NCI-H2171 (cell line): ENCODE measurements at regions not wholly inside any gene's neighbourhood (a gene's known extent, or its start where the extent isn't known, plus 50 kb on each side); places are given as distances from the start of the nearest gene placed in this dataset.

Experiments used
- DNase-seq: peaks from one replicate; lab custom pipeline; 2025; lab: John Stamatoyannopoulos, UW

DNA sequence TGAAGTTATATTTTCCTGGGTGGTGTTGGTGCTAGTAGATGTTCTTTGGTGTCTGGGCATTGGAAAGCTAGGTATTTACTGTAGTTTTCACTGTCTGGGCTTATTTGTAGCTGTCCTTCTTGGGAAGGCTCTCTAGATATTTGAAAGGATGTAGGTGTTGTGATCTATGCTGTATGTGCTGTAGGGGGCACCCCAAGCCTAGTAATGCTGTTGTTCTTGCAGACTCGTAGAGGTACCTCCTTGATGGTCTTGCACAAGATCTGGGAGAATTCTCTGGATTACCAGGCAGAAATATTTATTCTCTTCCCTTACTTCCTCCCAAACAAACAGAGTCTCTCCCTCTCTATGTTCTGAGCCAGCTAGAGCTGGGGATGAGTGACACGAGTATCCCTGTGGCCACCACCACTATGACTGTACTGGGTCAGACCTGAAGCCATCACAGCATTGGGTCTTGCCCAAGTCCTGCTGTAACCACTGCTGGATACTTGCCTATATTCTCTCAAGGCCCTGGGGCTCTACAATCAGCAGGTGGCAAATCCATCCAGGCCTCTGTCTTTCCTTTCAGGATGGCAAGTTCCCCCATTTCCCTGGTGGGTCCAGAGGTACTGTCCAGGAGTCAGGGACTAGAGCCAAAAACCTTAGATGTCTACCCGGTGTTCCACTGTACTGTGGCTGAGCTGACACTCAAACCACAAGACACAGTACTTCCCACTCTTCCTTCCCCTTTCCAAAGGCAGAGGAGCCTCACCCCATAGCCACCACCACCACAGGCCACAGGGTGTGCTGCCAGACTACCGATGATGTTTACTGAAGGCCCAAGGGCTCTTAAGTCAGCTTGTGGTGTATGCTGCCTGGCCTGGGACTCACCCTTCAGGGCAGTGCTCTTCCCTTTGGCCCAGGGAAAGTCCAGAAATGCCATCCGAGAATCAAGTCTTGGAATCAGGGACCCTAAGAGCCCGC lies 195.2 kb upstream of the DPPA4 start:
- no peak for DNase-seq

DNA sequence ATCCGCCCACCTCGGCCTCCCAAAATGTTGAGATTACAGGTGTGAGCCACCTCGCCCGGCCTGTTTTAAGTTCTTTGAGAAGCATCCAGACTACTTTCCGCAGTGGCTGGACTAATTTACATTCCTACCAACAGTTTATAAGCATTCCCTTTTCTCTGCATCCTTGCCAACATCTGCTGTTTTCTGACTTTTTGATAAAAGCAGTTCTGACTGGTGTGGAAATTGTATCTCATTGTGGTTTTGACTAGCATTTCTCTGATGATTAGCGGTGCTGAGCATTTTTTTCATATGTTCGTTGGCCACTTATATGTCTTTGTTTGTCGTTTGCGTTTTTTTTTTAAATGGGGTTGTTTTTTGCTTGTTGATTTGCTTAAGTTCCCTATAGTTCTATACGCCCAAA lies 208.4 kb upstream of the DPPA4 start:
- DNase-seq = no peak

DNA sequence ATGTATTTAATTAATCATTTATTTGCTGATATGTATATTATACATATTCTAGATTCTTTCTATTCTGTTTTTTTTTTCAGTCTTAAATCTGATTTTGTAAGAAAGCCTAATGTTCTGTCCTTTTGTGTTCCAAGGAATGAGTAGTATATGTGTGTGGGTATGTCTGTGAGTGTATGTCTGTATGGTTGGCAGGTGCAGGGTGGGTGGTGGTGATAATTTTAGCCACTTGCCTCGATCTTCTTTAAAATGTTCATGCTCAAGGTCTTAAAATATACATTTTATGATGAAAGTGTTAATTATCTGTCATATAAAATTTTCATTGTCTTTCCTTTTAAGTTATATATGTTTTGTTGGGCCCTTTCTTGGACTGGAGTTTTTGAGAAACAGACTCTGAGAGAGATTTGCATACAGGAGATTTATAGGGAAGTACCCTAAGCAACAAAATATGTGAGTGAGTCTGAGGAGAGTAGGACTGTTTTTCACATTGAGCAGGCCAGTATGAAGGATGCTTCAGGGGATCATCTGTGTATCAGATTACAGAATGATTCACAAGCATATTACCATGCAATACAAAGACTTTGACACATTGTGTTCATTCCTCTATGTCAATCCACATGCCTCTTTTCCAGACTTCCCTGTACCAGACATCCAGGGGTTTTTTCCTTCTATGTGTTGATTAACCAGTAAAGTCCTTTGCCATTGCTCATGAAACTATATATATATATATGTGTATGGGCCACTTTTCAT lies 211.0 kb upstream of the DPPA4 start:
- no peak for DNase-seq

GRCh38 chr3:109553591-109554371 lies 216.4 kb upstream of the DPPA4 start:
- no peak for DNase-seq

DNA sequence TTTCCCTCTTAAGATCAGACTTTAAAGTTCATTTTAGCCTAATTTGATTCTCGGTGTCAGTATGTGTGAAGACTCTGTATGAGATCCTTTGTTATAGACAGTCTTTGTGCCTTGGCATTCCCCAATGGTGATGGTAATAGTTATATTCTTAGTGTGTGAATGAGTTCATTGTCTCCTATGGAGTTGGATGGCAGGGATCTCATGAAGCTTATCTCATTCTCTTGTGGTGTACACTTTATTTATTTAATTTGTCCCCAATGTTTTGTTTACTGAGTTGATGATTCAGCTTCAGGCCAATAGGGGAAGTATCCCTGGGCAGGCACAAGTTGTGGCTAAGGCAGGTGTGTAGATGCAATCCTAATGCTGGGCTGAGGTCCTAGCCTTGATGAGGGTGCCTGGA lies 222.0 kb upstream of the DPPA4 start:
- DNase-seq = no peak

- no peak for DNase-seq
Observed at GRCh38 chr3:109563149-109563548, 225.8 kb upstream of the DPPA4 start.

DNA sequence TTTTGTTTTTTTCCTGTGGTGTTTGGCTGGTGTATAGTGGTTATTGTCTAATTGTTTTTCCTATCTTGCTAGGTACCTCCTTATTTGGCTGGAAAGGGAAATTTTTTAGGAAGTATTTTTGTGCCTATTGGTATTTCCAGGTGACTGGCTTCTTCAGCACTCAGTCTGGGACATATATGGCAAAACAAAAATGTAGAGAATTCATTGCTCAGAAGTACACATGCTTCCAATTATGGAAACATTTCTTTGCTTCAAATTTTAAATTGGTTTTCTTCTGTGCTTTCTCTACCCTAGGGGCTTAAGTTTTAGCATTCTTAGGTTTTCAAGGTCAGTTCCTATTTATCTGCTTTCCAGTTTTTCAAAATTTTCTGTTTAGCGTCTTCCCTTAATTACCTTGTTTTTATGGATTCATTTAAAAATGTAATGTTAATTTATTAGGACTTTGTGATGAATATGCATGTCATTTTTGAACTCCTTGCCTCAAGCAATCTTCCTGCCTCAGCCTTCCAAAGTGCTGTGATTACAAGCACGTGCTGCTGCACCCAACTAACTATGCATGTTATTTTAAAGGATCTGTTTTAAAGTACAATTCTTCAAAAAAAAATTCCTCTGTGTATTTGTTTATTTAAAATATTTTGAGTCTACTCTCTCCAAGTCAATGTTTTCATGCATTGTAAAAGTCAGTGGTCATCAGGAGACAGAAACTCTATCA lies 231.9 kb upstream of the DPPA4 start:
- DNase-seq = no peak

GRCh38 chr3:109570408-109570807 lies 233.1 kb upstream of the DPPA4 start:
- no peak for DNase-seq

- DNase-seq = no peak
Observed at GRCh38 chr3:109572301-109572700, 235.0 kb upstream of the DPPA4 start.

DNA sequence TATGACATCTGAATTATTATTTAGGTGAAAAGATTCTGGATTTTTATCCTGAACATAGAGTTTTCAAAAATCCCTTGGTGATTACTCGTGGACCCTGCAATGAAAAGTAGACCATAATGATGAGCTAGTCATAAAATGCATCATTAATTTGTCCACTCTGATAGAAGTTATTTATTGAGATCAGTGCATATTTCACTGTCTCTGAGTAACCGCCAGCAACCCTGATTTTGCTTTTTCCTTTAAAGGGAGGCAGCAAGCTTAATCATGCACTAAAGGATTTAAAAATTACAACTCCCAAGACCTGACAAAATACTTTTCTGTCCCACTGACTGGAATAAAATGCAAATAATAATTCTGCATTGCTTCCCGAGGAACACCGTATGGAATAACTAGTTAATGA lies 259.6 kb upstream of the DPPA4 start:
- DNase-seq = no peak

DNA sequence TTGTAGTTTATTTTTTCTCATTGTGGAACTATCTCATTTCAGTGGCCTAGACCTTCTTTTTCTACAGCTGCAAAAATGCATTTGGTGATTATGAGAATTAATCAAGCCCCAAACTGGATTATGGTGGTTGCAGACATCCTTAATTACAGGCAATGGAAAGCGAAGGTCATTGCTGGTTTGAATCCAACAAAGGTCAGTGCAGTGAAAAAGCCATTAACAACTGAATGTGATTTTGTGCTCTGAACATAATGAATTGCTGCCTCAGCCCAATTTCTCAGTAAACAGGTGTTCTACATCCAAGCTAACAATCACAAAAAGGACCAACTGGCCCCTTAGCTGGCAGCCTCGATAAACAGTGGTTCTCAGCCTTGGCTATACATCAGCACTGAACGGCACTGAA lies 260.1 kb upstream of the DPPA4 start:
- no peak for DNase-seq

DNA sequence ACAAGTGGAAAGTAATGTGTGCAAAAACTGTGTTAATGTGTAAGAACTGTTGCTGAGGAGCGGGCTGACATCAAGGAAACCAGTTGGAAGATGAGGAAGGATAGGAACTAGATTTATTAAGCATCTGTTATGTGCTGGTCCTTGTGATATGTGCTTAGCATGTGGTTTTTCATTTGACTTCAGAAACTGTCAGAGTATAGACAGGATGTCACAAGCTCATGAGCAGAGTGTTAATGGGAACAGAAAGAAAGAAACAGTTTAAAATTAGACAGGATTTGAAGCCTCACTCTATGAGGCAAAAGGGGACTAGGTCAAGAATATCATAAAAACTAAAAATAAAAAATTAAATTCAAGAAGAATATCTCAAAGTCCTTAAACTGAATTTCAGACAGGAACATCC lies 270.6 kb upstream of the DPPA4 start:
- no peak for DNase-seq

DNA sequence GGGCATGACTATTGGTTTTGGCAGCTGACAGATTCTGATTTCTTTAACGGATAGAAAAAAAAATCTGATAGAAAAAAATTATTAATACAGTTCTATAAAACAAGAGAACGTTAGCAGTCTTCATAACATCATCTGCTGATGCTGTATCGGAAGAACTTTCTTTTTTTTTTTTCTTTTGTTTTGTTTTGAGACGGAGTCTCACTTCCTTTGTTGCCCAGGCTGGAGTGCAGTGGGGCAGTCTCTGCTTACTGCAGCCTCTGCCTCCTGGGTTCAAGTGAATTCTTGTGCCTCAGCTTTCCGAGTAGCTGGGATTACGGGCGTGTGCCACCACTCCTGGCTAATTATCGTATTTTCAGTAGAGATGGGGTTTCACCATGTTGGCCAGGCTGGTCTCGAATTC lies 271.2 kb upstream of the DPPA4 start:
- no peak for DNase-seq

- no peak for DNase-seq
Observed at GRCh38 chr3:109618766-109619378, 281.5 kb upstream of the DPPA4 start.

DNA sequence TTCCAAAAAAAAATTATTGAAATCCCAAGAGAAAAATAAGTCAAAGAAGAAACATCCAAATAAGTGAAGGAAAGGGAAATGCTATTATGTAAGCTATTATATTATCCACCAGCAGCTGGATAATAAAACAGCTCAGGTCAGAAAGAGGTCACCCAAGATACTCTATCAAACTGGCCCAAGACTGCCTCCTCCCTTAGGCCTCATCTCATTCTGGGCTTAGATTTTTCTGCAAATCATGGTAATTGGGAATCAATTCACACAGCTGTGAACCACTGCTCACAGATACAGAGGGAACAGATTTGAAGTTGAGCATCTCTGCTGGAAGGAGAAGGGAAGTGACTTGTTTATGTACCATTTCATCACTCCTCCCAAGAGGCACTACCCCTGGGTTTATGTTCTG lies 294.6 kb upstream of the DPPA4 start:
- no peak for DNase-seq

DNA sequence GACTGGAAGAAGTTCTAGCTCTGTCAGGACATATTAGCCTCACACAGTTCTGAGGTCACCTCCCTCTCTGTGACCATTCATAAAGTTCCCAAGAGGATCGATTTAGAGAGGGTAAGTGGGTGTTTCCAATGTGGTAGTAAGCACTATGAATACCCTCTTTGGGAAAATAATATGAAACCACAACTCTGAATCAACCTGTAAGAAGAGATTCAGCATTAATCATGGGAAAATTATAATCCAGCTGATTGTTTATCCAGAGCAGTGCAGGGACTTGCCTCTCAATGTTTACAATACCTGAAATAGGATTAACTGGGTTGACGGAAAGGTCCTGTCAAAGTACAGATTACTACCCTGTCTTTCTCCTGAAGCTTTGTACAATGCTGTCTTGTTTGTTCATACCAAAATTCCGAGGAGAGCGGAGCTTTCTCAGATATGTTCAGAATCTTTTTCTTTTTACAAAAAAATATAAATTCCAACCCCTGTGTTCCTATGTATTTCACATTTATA lies 302.9 kb upstream of the DPPA4 start:
- no peak for DNase-seq

- DNase-seq = no peak
Observed at GRCh38 chr3:109642025-109642424, 304.7 kb upstream of the DPPA4 start.

GRCh38 chr3:109643590-109643989 lies 306.2 kb upstream of the DPPA4 start:
- DNase-seq = no peak

DNA sequence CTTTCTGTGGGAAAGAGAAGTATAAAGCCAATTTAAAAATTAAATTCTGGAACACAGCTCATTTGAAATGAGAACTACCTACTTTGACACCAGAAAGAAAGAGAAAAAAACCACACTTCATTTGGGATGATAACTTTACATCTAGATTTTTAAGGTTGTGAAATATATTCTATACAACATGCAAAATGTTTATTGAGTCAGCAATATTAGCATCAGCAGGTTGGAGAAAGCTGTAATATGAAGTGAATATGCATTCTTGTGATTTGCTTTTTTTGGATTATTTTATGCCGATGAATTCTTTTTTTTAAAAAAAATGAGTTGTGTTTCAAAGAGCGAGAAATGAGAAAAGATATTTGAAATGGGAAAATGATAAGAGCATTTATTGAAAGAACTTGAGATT lies 307.0 kb upstream of the DPPA4 start:
- no peak for DNase-seq

DNA sequence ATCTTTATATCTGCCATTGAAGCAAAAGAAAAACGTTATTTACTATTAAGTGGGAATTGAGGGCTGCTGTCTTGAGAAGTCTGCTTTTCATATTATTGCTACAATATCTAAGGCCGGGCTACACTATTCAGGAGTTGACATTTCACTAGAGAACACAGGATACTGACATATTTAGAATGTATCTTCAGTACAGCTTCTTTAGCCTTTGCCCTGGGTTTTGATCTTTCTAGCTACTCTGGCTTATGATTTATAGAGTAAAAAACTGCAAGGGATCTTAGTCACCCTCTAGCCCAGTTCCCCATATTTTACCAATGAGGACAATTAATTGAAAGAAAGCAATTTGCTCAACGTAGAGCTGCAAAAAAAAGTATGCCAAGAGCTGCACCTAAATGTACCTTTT lies 307.4 kb upstream of the DPPA4 start:
- no peak for DNase-seq

DNA sequence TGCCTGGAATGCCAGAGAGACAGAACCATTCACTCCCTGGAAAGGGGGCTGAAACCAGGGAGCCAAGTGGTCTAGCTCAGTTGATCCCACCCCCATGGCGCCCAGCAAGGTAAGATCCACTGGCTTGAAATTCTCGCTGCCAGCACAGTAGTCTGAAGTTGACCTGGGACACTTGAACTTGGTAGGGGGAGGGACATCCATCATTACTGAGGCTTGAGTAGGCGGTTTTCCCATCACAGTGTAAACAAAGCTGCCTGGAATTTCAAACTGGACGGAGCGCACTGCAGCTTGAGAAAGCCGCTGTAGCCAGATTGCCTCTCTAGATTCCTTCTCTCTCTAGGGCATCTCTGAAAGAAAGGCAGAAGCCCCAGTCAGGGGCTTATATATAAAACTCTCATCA lies 310.7 kb upstream of the DPPA4 start:
- DNase-seq = no peak
